Neural progenitor cell (in vitro differentiated cells): ENCODE measurements at regions not wholly inside any gene's neighbourhood (a gene's known extent, or its start where the extent isn't known, plus 50 kb on each side); places are given as distances from the start of the nearest gene placed in this dataset.

Experiments used
- DNase-seq: peaks from one replicate; pipeline ENCODE4 v3.0.0-alpha.2; 2016; ENCODE audit warnings: low spot score
- H2AFZ ChIP-seq: fragments of 200-600 bp; sonication (generic); replicated peaks from 2 replicates; pipeline ENCODE4 v1.6.1; 2016; ENCODE audit warnings: antibody characterized with exemption
- H3F3A ChIP-seq: fragments of 200-600 bp; sonication (generic); 2 replicates; pipeline ENCODE4 v1.6.1; 2016; ENCODE audit warnings: antibody characterized with exemption, low read depth
- H3K27ac ChIP-seq: fragments of 200-600 bp; sonication (generic); 2 replicates; pipeline ENCODE4 v1.5.1; 2016; ENCODE audit warnings: mild to moderate bottlenecking
- H3K27me3 ChIP-seq: fragments of 200-600 bp; sonication (generic); 2 replicates; pipeline ENCODE4 v1.6.1; 2016; ENCODE audit warnings: mild to moderate bottlenecking, moderate library complexity
- H3K36me3 ChIP-seq: fragments of 200-600 bp; sonication (generic); 2 replicates; pipeline ENCODE4 v1.5.1; 2016
- H3K4me1 ChIP-seq: fragments of 200-600 bp; sonication (generic); 2 replicates; pipeline ENCODE4 v1.6.1; 2016; ENCODE audit warnings: mixed run types
- H3K4me2 ChIP-seq: fragments of 200-600 bp; sonication (generic); 2 replicates; pipeline ENCODE4 v1.6.1; 2016
- H3K4me3 ChIP-seq: fragments of 200-600 bp; sonication (generic); 2 replicates; pipeline ENCODE4 v1.5.1; 2016
- H3K79me2 ChIP-seq: fragments of 200-600 bp; sonication (generic); 2 replicates; pipeline ENCODE4 v1.6.1; 2016; ENCODE audit warnings: low read depth
- H3K9ac ChIP-seq: fragments of 200-600 bp; sonication (generic); 2 replicates; pipeline ENCODE4 v1.6.1; 2016
- H3K9me3 ChIP-seq: fragments of 200-600 bp; sonication (generic); 2 replicates; pipeline ENCODE4 v1.5.1; 2016; ENCODE audit warnings: low read depth
- H4K20me1 ChIP-seq: fragments of 200-600 bp; sonication (generic); 2 replicates; pipeline ENCODE4 v1.6.1; 2016; ENCODE audit warnings: low read depth
- H3K27ac Mint-ChIP-seq: 3 replicates; pipeline ENCODE4 v1.8.0; 2021; ENCODE audit warnings: mixed read lengths
- H3K27me3 Mint-ChIP-seq: 2 replicates; pipeline ENCODE4 v1.8.0; 2022; ENCODE audit warnings: low read depth, mild to moderate bottlenecking, inconsistent platforms, moderate library complexity, mixed read lengths; ENCODE audit not compliant: insufficient read depth
- H3K36me3 Mint-ChIP-seq: 3 replicates; pipeline ENCODE4 v1.8.0; 2021; ENCODE audit warnings: mixed read lengths
- H3K4me1 Mint-ChIP-seq: 3 replicates; pipeline ENCODE4 v1.8.0; 2021; ENCODE audit warnings: mixed read lengths
- H3K4me3 Mint-ChIP-seq: 3 replicates; pipeline ENCODE4 v1.8.0; 2021; ENCODE audit warnings: mild to moderate bottlenecking, moderate library complexity, mixed read lengths
- H3K9me3 Mint-ChIP-seq: 3 replicates; pipeline ENCODE4 v1.8.0; 2020; ENCODE audit warnings: mixed read lengths
- EZH2 ChIP-seq: fragments of 200-600 bp; sonication (generic); IDR thresholded peaks from 2 replicates; pipeline ENCODE4 v1.6.1; 2017; ENCODE audit warnings: antibody characterized with exemption, mild to moderate bottlenecking, moderate library complexity
- EZH2phosphoT487 ChIP-seq: fragments of 200-600 bp; sonication (generic); IDR thresholded peaks from 2 replicates; pipeline ENCODE4 v1.6.1; 2017; ENCODE audit warnings: antibody characterized with exemption
- TF ChIP-seq, protein P1 (sequence below): fragments of 200-600 bp; sonication (generic); IDR thresholded peaks from 2 replicates; pipeline ENCODE4 v1.5.1; 2017; ENCODE audit warnings: antibody characterized with exemption, mild to moderate bottlenecking

DNA sequence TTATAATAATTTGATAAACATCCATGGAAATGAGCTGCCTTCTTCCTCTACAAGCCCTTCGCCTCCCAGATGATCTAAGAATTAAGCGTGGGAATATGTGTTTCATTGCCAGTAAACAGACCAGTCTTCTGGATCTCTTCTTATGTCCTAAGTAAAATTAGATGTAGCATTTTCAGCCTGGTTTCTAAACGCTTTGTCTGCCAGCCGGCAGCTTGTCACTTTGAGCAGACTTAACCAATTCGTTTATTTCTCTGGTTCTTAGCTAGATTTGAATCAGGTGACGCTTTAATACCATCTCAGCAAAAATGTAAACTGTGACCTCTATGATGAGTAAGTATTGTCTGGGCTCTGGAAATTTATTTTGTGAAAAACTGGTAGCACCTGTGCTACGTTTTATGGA lies 380.6 kb upstream of the NUDT12 start:
- H3K4me3 Mint-ChIP-seq: no peak overlapping the region
- Histone ChIP-seq H2AFZ (peak overlapping the region; percentile 47), H3K4me1 (no peaks in the 10 kb centered on the region), H3K27ac (no peak overlapping the region), H3K79me2 (no peaks in the 10 kb centered on the region), H3K4me3 (no peak overlapping the region), H3F3A (no peaks in the 10 kb centered on the region), H4K20me1 (no peaks in the 10 kb centered on the region), H3K9ac (no peak overlapping the region), H3K36me3 (no peaks in the 10 kb centered on the region), H3K27me3 (no peaks in the 10 kb centered on the region), H3K4me2 (no peak overlapping the region), H3K9me3 (no peaks in the 10 kb centered on the region)
- no peaks in the 10 kb centered on the region for H3K27me3 Mint-ChIP-seq
- no peak for DNase-seq
- H3K27ac Mint-ChIP-seq: no peak overlapping the region
- no peaks in the 10 kb centered on the region for H3K36me3 Mint-ChIP-seq
- peaks cover 4% of the 10 kb centered on the region for H3K4me1 Mint-ChIP-seq
- TF ChIP-seq EZH2phosphoT487: no peak
- TF ChIP-seq EZH2: no peak
- TF ChIP-seq, protein P1, sequence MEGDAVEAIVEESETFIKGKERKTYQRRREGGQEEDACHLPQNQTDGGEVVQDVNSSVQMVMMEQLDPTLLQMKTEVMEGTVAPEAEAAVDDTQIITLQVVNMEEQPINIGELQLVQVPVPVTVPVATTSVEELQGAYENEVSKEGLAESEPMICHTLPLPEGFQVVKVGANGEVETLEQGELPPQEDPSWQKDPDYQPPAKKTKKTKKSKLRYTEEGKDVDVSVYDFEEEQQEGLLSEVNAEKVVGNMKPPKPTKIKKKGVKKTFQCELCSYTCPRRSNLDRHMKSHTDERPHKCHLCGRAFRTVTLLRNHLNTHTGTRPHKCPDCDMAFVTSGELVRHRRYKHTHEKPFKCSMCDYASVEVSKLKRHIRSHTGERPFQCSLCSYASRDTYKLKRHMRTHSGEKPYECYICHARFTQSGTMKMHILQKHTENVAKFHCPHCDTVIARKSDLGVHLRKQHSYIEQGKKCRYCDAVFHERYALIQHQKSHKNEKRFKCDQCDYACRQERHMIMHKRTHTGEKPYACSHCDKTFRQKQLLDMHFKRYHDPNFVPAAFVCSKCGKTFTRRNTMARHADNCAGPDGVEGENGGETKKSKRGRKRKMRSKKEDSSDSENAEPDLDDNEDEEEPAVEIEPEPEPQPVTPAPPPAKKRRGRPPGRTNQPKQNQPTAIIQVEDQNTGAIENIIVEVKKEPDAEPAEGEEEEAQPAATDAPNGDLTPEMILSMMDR: no peak
- H3K9me3 Mint-ChIP-seq: no peaks in the 10 kb centered on the region

DNA sequence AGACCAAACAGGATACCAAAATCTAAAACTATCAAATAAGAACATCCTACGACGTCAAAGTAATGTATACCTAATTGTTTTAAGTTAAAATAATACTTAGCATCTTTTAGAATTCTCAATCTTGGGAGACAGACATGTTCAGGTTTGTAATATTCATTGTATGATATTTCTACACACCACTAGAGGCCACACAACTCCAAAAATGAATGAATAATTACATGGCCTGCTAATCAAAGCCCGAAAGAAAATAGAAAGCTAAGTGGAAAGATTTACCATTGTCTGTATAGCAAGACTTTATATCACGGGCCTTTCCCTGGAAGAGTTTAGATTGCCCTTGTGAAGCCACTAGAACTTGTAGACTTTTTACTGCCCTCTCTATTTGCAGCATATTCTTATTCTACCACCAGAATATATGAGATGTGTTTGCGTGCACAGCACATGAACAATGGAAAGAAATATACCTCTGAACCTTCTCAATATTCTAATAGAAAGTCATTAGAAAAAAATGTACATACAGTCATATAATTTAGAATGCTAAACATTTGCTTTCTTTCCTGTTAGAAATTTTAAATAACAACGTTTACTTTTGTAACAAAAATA lies 380.1 kb upstream of the NUDT12 start:
- Histone ChIP-seq H3F3A (no peaks in the 10 kb centered on the region), H4K20me1 (no peaks in the 10 kb centered on the region), H3K4me3 (no peak overlapping the region), H2AFZ (no peak overlapping the region), H3K27ac (no peak overlapping the region), H3K4me1 (no peaks in the 10 kb centered on the region), H3K4me2 (no peak overlapping the region), H3K36me3 (no peaks in the 10 kb centered on the region), H3K27me3 (no peaks in the 10 kb centered on the region), H3K9me3 (no peaks in the 10 kb centered on the region), H3K79me2 (no peaks in the 10 kb centered on the region), H3K9ac (no peak overlapping the region)
- no peak for DNase-seq
- no peak overlapping the region for H3K4me3 Mint-ChIP-seq
- no peaks in the 10 kb centered on the region for H3K36me3 Mint-ChIP-seq
- no peaks in the 10 kb centered on the region for H3K9me3 Mint-ChIP-seq
- H3K27me3 Mint-ChIP-seq: no peaks in the 10 kb centered on the region
- peaks cover 4% of the 10 kb centered on the region for H3K4me1 Mint-ChIP-seq
- H3K27ac Mint-ChIP-seq: no peak overlapping the region
- no peak for TF ChIP-seq EZH2
- TF ChIP-seq, protein P1: no peak
- no peak for TF ChIP-seq EZH2phosphoT487

DNA sequence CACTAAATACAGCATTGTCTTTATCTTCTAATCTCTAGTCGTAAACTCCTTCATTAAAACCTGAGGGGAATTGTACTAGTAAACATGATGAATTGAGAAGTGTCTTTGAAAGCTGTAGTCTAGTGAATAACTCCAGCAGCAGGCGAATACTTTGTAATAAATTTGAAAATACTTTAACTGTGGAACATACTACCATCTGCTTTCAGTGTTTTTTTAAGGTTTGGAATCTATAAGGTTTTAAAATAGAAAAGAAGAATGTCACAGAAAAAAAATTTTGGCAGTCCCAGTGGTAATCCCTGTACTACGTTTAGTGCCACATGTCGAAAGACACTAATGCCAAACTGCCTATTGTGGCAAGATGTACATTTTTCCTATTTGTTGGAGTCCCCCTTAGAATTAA lies 379.0 kb upstream of the NUDT12 start:
- Mint-ChIP-seq H3K9me3 (no peaks in the 10 kb centered on the region), H3K4me1 (peaks cover 4% of the 10 kb centered on the region), H3K27me3 (no peaks in the 10 kb centered on the region), H3K4me3 (no peak overlapping the region), H3K36me3 (no peaks in the 10 kb centered on the region), H3K27ac (no peak overlapping the region)
- H3K4me2 ChIP-seq: no peak overlapping the region
- H3K9ac ChIP-seq: no peak overlapping the region
- no peak overlapping the region for H3K27ac ChIP-seq
- no peak overlapping the region for H2AFZ ChIP-seq
- H3K9me3 ChIP-seq: no peaks in the 10 kb centered on the region
- H3K27me3 ChIP-seq: no peaks in the 10 kb centered on the region
- no peaks in the 10 kb centered on the region for H3K79me2 ChIP-seq
- H3K36me3 ChIP-seq: no peaks in the 10 kb centered on the region
- no peaks in the 10 kb centered on the region for H4K20me1 ChIP-seq
- H3K4me3 ChIP-seq: no peak overlapping the region
- H3K4me1 ChIP-seq: no peaks in the 10 kb centered on the region
- DNase-seq: no peak
- no peaks in the 10 kb centered on the region for H3F3A ChIP-seq
- TF ChIP-seq EZH2phosphoT487 (no peak), EZH2 (no peak)
- TF ChIP-seq, protein P1: no peak
